HCT116 (cell line): ENCODE measurements at regions not wholly inside any gene's neighbourhood (a gene's known extent, or its start where the extent isn't known, plus 50 kb on each side); places are given as distances from the start of the nearest gene placed in this dataset.

Source experiments
- CEBPB ChIP-seq: IDR thresholded peaks from 2 replicates; pipeline ENCODE4 v1.6.1; 2012; ENCODE audit warnings: low read depth
- EGR1 ChIP-seq: IDR thresholded peaks from 2 replicates; pipeline ENCODE4 v1.6.1; 2012; ENCODE audit warnings: low read depth
- EZH2 ChIP-seq: fragments of 200-600 bp; sonication (generic); IDR thresholded peaks from 2 replicates; pipeline ENCODE4 v1.6.1; 2017; ENCODE audit warnings: antibody characterized with exemption, mixed run types
- JUND ChIP-seq: IDR thresholded peaks from 2 replicates; pipeline ENCODE4 v1.6.1; 2012
- POLR2A ChIP-seq: IDR thresholded peaks from 2 replicates; pipeline ENCODE4 v1.7.0; 2011; ENCODE audit warnings: borderline replicate concordance; ENCODE audit not compliant: insufficient read depth, insufficient read length; ENCODE audit errors: extremely low read depth
- POLR2AphosphoS5 ChIP-seq: IDR thresholded peaks from 2 replicates; pipeline ENCODE4 v1.6.1; 2011; ENCODE audit warnings: mild to moderate bottlenecking, low read depth, low read length, moderate library complexity
- SIN3A ChIP-seq: IDR thresholded peaks from 2 replicates; pipeline ENCODE4 v1.6.1; 2012; ENCODE audit warnings: low read depth
- SRF ChIP-seq: IDR thresholded peaks from 2 replicates; pipeline ENCODE4 v1.6.1; 2012; ENCODE audit warnings: low read depth
- ZFX ChIP-seq: fragments of 450-650 bp; IDR thresholded peaks from 2 replicates; pipeline ENCODE4 v1.6.1; 2017
- ZNF274 ChIP-seq: fragments of 200-500 bp; sonication (Bioruptor generic); IDR thresholded peaks from 2 replicates; pipeline ENCODE4 v1.6.1; 2014; ENCODE audit warnings: mild to moderate bottlenecking, low read depth, low read length, inconsistent platforms
- TF ChIP-seq, protein P1 (sequence below): IDR thresholded peaks from 2 replicates; pipeline ENCODE4 v1.6.1; 2011; ENCODE audit warnings: mild to moderate bottlenecking, low read length, moderate library complexity; ENCODE audit not compliant: insufficient replicate concordance; ENCODE audit errors: extremely low read depth
- TF ChIP-seq, protein P2 (sequence below), 3 experiments: fragments of 200-600 bp in 1 of 3; sonication (generic) in 1 of 3; IDR thresholded peaks in 2 of 3; conservative IDR thresholded peaks in 1 of 3; 2 replicates each; pipeline ENCODE4 v1.5.1; 2012 to 2017; ENCODE audit warnings: low read depth in 2 of 3, low read length in 2 of 3, antibody characterized with exemption in 1 of 3, borderline replicate concordance in 1 of 3, control low read depth in 1 of 3, mild to moderate bottlenecking in 1 of 3, mixed read lengths in 1 of 3, mixed run types in 1 of 3, moderate library complexity in 1 of 3; ENCODE audit not compliant: insufficient read depth in 1 of 3
- TF ChIP-seq, protein P3 (sequence below): IDR thresholded peaks from 2 replicates; pipeline ENCODE4 v1.6.1; 2012; ENCODE audit warnings: low read depth
- TF ChIP-seq, protein P4 (sequence below): IDR thresholded peaks from 2 replicates; pipeline ENCODE4 v1.6.1; 2012

DNA sequence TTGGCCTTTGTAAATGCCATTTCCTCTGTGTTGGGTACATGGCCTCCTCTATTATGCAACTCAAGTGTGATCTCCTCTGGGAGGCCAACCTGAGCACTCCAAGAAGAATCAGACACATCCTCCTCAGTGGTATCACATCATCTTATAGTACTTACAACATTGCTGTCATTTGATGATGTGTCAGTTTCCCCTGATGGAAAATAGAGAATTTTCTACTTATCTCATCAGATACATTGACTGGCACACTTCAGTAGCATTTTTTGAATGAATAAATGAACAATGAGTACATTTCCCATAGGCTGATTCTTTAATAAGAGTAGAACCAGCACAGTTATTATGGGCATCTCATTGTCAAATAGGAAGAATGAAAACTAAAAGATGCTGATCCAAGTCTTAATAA lies 86.6 kb upstream of the NXPH2 start:
- TF ChIP-seq POLR2AphosphoS5 = no peak
- TF ChIP-seq, protein P1, sequence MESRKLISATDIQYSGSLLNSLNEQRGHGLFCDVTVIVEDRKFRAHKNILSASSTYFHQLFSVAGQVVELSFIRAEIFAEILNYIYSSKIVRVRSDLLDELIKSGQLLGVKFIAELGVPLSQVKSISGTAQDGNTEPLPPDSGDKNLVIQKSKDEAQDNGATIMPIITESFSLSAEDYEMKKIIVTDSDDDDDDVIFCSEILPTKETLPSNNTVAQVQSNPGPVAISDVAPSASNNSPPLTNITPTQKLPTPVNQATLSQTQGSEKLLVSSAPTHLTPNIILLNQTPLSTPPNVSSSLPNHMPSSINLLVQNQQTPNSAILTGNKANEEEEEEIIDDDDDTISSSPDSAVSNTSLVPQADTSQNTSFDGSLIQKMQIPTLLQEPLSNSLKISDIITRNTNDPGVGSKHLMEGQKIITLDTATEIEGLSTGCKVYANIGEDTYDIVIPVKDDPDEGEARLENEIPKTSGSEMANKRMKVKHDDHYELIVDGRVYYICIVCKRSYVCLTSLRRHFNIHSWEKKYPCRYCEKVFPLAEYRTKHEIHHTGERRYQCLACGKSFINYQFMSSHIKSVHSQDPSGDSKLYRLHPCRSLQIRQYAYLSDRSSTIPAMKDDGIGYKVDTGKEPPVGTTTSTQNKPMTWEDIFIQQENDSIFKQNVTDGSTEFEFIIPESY = no peak
- TF ChIP-seq, protein P2, sequence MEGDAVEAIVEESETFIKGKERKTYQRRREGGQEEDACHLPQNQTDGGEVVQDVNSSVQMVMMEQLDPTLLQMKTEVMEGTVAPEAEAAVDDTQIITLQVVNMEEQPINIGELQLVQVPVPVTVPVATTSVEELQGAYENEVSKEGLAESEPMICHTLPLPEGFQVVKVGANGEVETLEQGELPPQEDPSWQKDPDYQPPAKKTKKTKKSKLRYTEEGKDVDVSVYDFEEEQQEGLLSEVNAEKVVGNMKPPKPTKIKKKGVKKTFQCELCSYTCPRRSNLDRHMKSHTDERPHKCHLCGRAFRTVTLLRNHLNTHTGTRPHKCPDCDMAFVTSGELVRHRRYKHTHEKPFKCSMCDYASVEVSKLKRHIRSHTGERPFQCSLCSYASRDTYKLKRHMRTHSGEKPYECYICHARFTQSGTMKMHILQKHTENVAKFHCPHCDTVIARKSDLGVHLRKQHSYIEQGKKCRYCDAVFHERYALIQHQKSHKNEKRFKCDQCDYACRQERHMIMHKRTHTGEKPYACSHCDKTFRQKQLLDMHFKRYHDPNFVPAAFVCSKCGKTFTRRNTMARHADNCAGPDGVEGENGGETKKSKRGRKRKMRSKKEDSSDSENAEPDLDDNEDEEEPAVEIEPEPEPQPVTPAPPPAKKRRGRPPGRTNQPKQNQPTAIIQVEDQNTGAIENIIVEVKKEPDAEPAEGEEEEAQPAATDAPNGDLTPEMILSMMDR (IDR thresholded peaks at IDR 0.05 in 2 of 3, conservative IDR thresholded peaks at IDR 0.05 in 1 of 3; ENCODE audit: borderline replicate concordance in 1 of 3, insufficient read depth in 1 of 3, low read depth in 2 of 3, low read length in 2 of 3) = no peak
- no peak for TF ChIP-seq JUND
- TF ChIP-seq, protein P3, sequence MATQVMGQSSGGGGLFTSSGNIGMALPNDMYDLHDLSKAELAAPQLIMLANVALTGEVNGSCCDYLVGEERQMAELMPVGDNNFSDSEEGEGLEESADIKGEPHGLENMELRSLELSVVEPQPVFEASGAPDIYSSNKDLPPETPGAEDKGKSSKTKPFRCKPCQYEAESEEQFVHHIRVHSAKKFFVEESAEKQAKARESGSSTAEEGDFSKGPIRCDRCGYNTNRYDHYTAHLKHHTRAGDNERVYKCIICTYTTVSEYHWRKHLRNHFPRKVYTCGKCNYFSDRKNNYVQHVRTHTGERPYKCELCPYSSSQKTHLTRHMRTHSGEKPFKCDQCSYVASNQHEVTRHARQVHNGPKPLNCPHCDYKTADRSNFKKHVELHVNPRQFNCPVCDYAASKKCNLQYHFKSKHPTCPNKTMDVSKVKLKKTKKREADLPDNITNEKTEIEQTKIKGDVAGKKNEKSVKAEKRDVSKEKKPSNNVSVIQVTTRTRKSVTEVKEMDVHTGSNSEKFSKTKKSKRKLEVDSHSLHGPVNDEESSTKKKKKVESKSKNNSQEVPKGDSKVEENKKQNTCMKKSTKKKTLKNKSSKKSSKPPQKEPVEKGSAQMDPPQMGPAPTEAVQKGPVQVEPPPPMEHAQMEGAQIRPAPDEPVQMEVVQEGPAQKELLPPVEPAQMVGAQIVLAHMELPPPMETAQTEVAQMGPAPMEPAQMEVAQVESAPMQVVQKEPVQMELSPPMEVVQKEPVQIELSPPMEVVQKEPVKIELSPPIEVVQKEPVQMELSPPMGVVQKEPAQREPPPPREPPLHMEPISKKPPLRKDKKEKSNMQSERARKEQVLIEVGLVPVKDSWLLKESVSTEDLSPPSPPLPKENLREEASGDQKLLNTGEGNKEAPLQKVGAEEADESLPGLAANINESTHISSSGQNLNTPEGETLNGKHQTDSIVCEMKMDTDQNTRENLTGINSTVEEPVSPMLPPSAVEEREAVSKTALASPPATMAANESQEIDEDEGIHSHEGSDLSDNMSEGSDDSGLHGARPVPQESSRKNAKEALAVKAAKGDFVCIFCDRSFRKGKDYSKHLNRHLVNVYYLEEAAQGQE = no peak
- TF ChIP-seq ZFX = no peak
- no peak for TF ChIP-seq SRF
- TF ChIP-seq ZNF274 = no peak
- no peak for TF ChIP-seq EGR1
- TF ChIP-seq POLR2A = no peak
- no peak for TF ChIP-seq EZH2
- TF ChIP-seq SIN3A = no peak
- no peak for TF ChIP-seq CEBPB
- TF ChIP-seq, protein P4, sequence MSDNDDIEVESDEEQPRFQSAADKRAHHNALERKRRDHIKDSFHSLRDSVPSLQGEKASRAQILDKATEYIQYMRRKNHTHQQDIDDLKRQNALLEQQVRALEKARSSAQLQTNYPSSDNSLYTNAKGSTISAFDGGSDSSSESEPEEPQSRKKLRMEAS = no peak
